ENCODE measurements at regions not wholly inside any gene's neighbourhood (a gene's known extent, or its start where the extent isn't known, plus 50 kb on each side); places are given as distances from the start of the nearest gene placed in this dataset.

- H3K9me3 Mint-ChIP-seq (ENCODE audit: low read depth), result peaks cover 5% of the 10 kb centered on the region
- no peak overlapping the region for H3K27ac Mint-ChIP-seq (ENCODE audit: unreplicated experiment)
- H3K36me3 Mint-ChIP-seq (ENCODE audit: low read depth), result no peaks in the 10 kb centered on the region
- H3K4me1 Mint-ChIP-seq (ENCODE audit: low read depth), result no peaks in the 10 kb centered on the region
- no peak for DNase-seq (ENCODE audit: low spot score)
- no peak overlapping the region for H3K4me3 Mint-ChIP-seq (ENCODE audit: unreplicated experiment)
- no peak for TF ChIP-seq CTCF (IDR thresholded peaks at IDR 0.05)
- peaks cover 25% of the 10 kb centered on the region for H3K27me3 Mint-ChIP-seq (ENCODE audit: low read depth)
Measured at GRCh38 chr20:23195636-23196035, 109.5 kb upstream of the CD93 start.

GRCh38 chr20:23193801-23194384, 107.8 kb upstream of the CD93 start:
- peaks cover 14% of the 10 kb centered on the region for H3K27me3 Mint-ChIP-seq (ENCODE audit: low read depth)
- H3K4me3 Mint-ChIP-seq (ENCODE audit: unreplicated experiment), result no peak overlapping the region
- no peak for TF ChIP-seq CTCF (IDR thresholded peaks at IDR 0.05)
- no peak overlapping the region for H3K27ac Mint-ChIP-seq (ENCODE audit: unreplicated experiment)
- no peaks in the 10 kb centered on the region for H3K4me1 Mint-ChIP-seq (ENCODE audit: low read depth)
- H3K9me3 Mint-ChIP-seq (ENCODE audit: low read depth), result peaks cover 5% of the 10 kb centered on the region
- no peak for DNase-seq (ENCODE audit: low spot score)
- H3K36me3 Mint-ChIP-seq (ENCODE audit: low read depth), result no peaks in the 10 kb centered on the region

GRCh38 chr20:23192469-23192868, 106.3 kb upstream of the CD93 start:
- H3K4me1 Mint-ChIP-seq (ENCODE audit: low read depth), result no peaks in the 10 kb centered on the region
- peaks cover 5% of the 10 kb centered on the region for H3K27me3 Mint-ChIP-seq (ENCODE audit: low read depth)

GRCh38 chr20:23190557-23190956, 104.4 kb upstream of the CD93 start:
- no peak for DNase-seq (ENCODE audit: low spot score)
- Mint-ChIP-seq H3K9me3 (ENCODE audit: low read depth) (no peaks in the 10 kb centered on the region), H3K27ac (ENCODE audit: unreplicated experiment) (no peak overlapping the region), H3K36me3 (ENCODE audit: low read depth) (no peaks in the 10 kb centered on the region), H3K27me3 (ENCODE audit: low read depth) (no peaks in the 10 kb centered on the region), H3K4me1 (ENCODE audit: low read depth) (no peaks in the 10 kb centered on the region), H3K4me3 (ENCODE audit: unreplicated experiment) (no peak overlapping the region)
- no peak for TF ChIP-seq CTCF (IDR thresholded peaks at IDR 0.05)

More at GRCh38 chr20:23192469-23192868, 106.3 kb upstream of the CD93 start:
- no peak overlapping the region for H3K27ac Mint-ChIP-seq (ENCODE audit: unreplicated experiment)
- peaks cover 5% of the 10 kb centered on the region for H3K9me3 Mint-ChIP-seq (ENCODE audit: low read depth)
- H3K36me3 Mint-ChIP-seq (ENCODE audit: low read depth), result no peaks in the 10 kb centered on the region
- TF ChIP-seq CTCF (IDR thresholded peaks at IDR 0.05), result no peak
- no peak overlapping the region for H3K4me3 Mint-ChIP-seq (ENCODE audit: unreplicated experiment)
- DNase-seq (ENCODE audit: low spot score), result no peak

GRCh38 chr20:23189854-23190253, 103.7 kb upstream of the CD93 start:
- no peak for DNase-seq (ENCODE audit: low spot score)
- Mint-ChIP-seq H3K27me3 (ENCODE audit: low read depth) (peaks cover under 1% of the 10 kb centered on the region), H3K9me3 (ENCODE audit: low read depth) (no peaks in the 10 kb centered on the region), H3K4me3 (ENCODE audit: unreplicated experiment) (no peak overlapping the region), H3K27ac (ENCODE audit: unreplicated experiment) (no peak overlapping the region), H3K36me3 (ENCODE audit: low read depth) (peaks cover under 1% of the 10 kb centered on the region), H3K4me1 (ENCODE audit: low read depth) (no peaks in the 10 kb centered on the region)
- no peak for TF ChIP-seq CTCF (IDR thresholded peaks at IDR 0.05)

Measured in chondrocyte (in vitro differentiated cells).